ENCODE measurements at regions not wholly inside any gene's neighbourhood (a gene's known extent, or its start where the extent isn't known, plus 50 kb on each side); places are given as distances from the start of the nearest gene placed in this dataset.

DNA sequence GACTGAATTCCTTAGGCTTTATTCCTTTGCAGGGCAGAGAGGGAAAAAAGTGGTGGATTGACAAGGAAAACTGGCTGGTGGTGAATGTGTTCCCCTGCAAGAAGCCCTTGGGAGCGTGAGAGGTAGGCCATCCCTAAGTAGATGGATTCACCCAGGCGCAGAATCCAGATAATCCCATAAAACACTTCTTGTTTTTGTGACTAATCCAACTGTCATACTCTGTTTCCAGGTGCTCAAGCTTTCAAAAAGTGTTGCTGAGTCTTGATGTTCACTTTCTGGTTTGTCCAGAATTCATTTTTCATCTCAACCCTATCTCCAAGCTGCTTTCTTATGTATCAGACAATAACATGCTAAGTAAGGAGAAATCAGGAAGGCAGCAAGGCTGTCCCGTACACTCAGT, 250.8 kb upstream of the HABP2 start:
- Histone ChIP-seq H3K27me3 (no peaks in the 10 kb centered on the region), H3K4me3 (no peak overlapping the region), H3K9me3 (replicated peaks in 1 of 3) (no peaks in the 10 kb centered on the region), H3K36me3 (replicated peaks in 1 of 2) (no peaks in the 10 kb centered on the region), H3K27ac (no peak overlapping the region), H3K4me1 (replicated peaks in 1 of 2) (no peaks in the 10 kb centered on the region)
- WGBS, 4 donors, result 86 to 93% (median 91%) methylated on average over 3 of the region's 3 CpGs
- no peak for TF ChIP-seq POLR2A (IDR thresholded peaks at IDR 0.05)
- TF ChIP-seq, protein P1, sequence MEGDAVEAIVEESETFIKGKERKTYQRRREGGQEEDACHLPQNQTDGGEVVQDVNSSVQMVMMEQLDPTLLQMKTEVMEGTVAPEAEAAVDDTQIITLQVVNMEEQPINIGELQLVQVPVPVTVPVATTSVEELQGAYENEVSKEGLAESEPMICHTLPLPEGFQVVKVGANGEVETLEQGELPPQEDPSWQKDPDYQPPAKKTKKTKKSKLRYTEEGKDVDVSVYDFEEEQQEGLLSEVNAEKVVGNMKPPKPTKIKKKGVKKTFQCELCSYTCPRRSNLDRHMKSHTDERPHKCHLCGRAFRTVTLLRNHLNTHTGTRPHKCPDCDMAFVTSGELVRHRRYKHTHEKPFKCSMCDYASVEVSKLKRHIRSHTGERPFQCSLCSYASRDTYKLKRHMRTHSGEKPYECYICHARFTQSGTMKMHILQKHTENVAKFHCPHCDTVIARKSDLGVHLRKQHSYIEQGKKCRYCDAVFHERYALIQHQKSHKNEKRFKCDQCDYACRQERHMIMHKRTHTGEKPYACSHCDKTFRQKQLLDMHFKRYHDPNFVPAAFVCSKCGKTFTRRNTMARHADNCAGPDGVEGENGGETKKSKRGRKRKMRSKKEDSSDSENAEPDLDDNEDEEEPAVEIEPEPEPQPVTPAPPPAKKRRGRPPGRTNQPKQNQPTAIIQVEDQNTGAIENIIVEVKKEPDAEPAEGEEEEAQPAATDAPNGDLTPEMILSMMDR (IDR thresholded peaks at IDR 0.05), result no peak
- DNase-seq, result no peak
- intact Hi-C loops (cut with DNase I), result no loop called here

DNA sequence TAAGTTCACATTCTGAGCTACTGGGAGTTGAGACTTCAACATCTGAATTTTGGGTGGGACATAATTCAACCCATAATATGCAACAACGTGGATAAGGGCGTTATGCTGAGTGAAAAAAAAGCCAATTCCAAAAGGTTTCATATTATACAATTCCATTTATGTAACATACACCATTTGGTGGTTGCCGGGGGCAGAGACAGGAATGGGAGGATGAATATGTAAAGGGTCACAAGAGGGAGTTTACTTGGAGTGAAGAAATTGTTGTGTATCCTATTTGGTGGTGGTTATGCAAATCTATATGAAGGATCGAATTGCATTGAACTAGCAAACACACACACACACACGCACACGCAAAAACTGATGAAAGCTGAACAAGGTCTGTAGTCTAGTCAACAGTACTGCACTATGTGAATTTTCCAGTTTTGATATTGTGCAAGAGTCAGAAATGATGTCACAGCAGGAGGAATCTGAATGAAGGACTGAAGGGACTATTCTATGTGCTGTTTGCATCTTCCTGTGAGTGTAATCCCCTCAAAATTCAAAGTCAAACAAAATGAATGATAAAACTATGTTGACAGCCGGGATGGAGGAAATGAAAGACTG, 249.2 kb upstream of the HABP2 start:
- no peaks in the 10 kb centered on the region for H3K4me1 ChIP-seq (replicated peaks in 1 of 2)
- no peak overlapping the region for H3K4me3 ChIP-seq
- no peaks in the 10 kb centered on the region for H3K9me3 ChIP-seq (replicated peaks in 1 of 3)
- 82 to 88% (median 84%) methylated on average over 7 of the region's 7 CpGs for WGBS, 4 donors
- intact Hi-C loops (cut with DNase I), result no loop called here
- no peaks in the 10 kb centered on the region for H3K27me3 ChIP-seq
- DNase-seq, result no peak
- H3K36me3 ChIP-seq (replicated peaks in 1 of 2), result no peaks in the 10 kb centered on the region
- H3K27ac ChIP-seq, result no peak overlapping the region
- no peak for TF ChIP-seq POLR2A (IDR thresholded peaks at IDR 0.05)
- TF ChIP-seq, protein P1 (IDR thresholded peaks at IDR 0.05), result no peak

DNA sequence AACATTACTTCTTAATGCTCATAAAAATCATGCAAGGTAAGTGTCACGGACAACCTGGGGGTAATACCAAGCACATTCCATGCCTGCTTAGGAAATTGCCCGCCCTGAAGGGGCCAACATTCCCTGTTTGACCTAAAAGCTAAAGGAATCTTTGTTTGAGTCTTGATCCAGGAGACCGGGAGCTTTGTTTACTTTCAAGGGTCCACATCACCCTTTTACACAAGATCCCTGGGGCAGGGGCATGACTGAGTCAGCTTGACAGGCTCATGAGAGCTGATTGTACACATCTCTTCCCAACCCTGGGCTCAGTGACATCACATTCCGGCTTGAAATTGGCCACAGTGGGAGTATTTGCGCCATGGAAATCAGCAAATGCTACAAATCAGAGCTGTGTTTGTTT, 248.1 kb upstream of the HABP2 start:
- 81 to 89% (median 84%) methylated on average over 5 of the region's 5 CpGs for WGBS, 4 donors
- TF ChIP-seq POLR2A (IDR thresholded peaks at IDR 0.05), result no peak
- H3K4me3 ChIP-seq, result no peak overlapping the region
- DNase-seq, result no peak
- no peaks in the 10 kb centered on the region for H3K36me3 ChIP-seq (replicated peaks in 1 of 2)
- H3K27me3 ChIP-seq, result no peaks in the 10 kb centered on the region
- no peak overlapping the region for H3K27ac ChIP-seq
- no peaks in the 10 kb centered on the region for H3K4me1 ChIP-seq (replicated peaks in 1 of 2)
- H3K9me3 ChIP-seq (replicated peaks in 1 of 3), result no peaks in the 10 kb centered on the region
- intact Hi-C loops (cut with DNase I), result no loop called here

DNA sequence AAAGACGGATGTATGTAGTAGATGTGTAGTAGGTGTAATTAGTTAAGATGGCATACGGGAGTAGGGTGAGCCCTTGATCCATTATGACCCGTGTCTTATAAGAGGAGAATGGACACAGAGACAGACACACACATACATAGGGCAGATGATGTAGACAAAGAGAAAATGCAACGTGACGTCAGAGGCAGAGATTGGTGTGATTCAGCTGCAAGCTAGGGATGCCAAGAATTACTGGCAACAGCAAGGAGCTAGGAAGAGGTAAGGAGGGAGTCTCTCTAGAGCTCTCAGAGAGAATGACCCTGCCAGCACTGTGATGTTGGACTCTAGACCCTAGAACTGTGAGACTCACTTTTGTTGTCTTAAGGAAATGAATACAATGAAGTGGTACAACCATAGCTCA, 247.0 kb upstream of the HABP2 start:
- Histone ChIP-seq H3K27ac (no peak overlapping the region), H3K4me1 (replicated peaks in 1 of 2) (no peaks in the 10 kb centered on the region), H3K4me3 (no peak overlapping the region), H3K36me3 (replicated peaks in 1 of 2) (no peaks in the 10 kb centered on the region), H3K27me3 (no peaks in the 10 kb centered on the region), H3K9me3 (replicated peaks in 1 of 3) (no peaks in the 10 kb centered on the region)
- DNase-seq, result no peak
- intact Hi-C loops (cut with DNase I), result no loop called here
- 64 to 72% (median 65%) methylated on average over 5 of the region's 5 CpGs for WGBS, 4 donors
- no peak for TF ChIP-seq POLR2A (IDR thresholded peaks at IDR 0.05)
- TF ChIP-seq, protein P1 (IDR thresholded peaks at IDR 0.05), result no peak

DNA sequence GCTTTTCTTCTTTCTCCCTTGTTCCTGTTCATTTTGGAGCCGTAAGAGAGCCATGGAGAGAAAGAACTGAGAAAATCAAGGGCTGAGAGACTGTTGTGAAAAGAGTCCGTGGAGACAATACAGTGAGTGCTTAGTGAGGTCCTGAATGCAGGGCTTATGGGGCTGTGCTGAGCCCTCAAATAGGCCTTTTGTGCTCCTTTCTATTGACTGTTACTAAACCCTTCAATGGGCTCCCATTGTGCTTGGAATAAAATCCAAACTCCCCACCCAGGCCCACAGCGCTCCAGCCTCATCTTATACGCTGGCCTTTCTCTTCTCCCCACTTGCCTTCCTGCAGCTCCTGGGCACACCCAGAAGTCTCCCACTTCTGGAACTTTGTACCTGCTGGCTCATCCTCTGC, 243.1 kb upstream of the HABP2 start:
- no peak for DNase-seq
- Histone ChIP-seq H3K27ac (no peak overlapping the region), H3K27me3 (no peaks in the 10 kb centered on the region), H3K36me3 (replicated peaks in 1 of 2) (no peaks in the 10 kb centered on the region), H3K4me1 (replicated peaks in 1 of 2) (no peaks in the 10 kb centered on the region), H3K9me3 (replicated peaks in 1 of 3) (no peaks in the 10 kb centered on the region), H3K4me3 (no peak overlapping the region)
- intact Hi-C loops (cut with DNase I), result no loop called here
- TF ChIP-seq POLR2A (IDR thresholded peaks at IDR 0.05), result no peak
- TF ChIP-seq, protein P1 (IDR thresholded peaks at IDR 0.05), result no peak
- 89 to 100% (median 96%) methylated on average over 4 of the region's 4 CpGs for WGBS, 4 donors
